ENCODE measurements at regions not wholly inside any gene's neighbourhood (a gene's known extent, or its start where the extent isn't known, plus 50 kb on each side); places are given as distances from the start of the nearest gene placed in this dataset.

DNA sequence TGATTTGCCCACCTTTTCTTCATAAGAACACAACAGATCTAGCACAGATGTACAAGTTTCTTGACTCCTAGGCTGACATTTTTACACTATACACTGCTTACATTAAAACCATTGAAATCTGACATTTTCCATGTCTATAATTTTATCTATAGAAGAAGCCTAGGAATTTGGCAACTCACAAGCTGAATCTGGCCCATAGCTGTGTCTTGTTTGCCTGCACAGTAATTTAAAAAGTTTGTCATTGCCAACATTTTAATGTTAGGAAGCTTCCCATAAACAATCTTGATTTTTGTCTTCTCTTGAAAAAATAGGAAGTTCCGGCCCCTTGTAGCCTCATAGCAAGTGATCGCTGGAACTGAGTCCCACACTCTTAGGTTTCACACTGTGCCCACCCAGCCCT, 394.6 kb upstream of the AZI2 start:
- no peak for DNase-seq

DNA sequence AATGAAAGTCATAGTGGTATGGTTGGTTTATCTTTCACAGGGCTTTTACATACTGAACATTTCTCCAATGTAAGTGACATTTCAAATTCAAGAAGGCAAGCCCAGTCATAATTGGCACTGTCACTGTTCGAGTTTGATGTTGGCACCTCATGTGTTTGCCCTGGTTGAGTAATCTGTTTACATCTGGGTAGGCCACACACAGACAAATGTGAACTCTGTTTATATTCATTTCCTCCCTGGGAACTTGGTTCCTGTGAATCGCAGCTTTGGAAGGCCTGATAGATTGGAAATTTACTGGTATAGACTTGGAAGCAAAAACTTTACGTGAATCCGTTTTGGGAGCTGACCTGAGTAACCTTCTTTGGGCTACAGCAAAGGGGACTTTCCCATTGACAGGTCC, 395.2 kb upstream of the AZI2 start:
- DNase-seq, result no peak

DNA sequence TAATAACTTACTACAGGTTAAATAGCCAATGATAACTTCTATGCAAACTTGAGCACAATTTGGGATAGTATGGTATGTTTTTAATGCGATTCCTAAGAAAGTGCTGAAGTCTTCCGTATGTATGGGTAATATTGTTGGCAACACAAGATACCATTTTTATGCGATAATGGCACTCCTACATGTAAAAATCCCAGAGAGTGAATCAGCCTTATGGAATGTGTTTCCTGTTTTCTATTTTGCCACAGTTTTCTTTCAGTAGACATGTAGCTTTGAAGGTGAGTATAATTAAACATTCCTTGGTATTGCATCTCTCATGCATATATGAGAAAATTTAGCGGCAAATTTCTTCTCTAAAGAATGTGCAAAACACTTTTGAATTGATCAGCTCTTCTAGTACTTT, 396.8 kb upstream of the AZI2 start:
- DNase-seq, result no peak

DNA sequence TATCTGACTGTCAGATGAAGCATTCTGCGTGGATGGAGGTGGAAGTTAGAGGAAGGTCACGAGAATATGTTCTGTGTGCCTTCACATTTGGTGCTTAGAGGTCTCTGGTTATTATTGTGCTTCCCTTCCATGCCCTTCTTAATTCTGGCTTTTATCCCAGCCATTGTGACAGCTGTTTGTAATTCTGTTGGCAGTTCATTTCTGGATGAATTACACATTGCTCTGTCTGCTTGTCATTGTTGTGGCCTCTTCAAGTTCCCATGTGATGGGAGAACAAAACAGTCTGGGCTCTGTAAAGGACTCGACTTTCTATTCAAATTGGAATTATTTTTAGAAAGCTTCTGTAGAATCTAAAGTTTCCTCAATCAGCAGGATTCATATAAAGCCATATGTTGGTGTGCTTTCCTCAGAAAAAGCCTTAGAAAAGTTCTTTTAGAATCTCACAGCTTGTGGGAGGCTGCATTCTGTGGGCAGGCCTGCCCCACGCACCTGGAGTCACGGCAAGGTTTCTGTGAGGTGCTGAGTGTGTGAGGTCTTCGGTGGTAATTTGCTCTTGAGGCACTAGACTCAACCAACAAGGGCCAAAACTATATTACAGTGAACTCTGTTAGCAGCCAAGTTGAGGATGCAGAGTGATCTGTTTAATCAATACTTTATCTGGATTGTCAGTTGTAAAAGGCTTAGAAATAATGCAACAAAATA, 397.4 kb upstream of the AZI2 start:
- no peak for DNase-seq

DNA sequence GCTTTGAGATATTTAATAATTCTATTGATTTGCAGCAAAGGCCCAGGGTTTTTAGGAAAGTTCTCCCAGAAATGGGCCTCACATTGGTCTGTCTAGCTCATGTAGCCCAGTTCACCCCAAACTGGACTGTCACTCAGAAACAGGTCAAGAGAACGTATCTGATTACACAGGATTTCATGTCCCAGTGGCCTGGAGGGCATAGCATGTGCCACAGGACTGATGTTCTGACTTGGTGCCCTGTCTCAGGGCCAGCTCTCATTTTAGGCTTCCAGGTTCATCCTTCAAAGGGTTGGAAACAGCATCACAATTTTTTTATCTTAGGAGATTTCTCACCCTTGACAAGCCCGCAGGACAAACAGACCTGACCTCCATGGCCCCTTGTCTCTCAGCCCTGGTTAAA, 398.4 kb upstream of the AZI2 start:
- no peak for DNase-seq

DNA sequence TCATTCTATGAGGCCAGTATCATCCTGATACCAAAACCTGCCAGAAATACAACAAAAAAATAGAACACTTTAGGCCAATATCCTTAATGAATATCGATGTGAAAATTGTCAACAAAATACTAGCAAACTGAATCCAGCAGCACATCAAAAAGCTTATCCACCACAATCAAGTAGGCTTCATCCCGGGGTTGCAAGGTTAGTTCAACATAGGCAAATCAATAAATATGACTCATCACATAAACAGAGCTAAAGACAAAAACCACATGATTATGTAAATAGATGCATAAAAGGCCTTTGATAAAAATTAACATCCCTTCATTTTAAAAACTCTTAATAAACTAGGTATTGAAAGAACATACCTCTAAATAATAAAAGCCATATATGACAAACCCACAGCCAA, 403.2 kb upstream of the AZI2 start:
- DNase-seq, result no peak

DNA sequence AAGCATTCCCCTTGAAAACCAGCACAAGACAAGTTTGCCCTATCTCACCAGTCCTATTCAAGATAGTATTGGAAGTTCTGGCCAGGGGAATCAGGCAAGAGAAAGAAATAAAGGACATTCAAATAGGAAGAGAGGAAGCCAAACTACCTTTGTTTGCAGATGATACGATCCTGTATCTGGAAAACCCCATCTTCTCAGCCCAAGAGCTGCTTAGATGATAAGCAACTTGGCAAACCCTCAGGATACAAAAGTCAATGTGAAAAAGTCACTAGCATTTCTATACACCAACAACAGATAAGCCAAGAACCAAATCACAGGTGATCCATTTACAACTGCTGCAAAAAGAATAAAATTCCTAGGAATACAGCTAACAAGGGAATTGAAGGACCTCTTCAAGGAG, 403.7 kb upstream of the AZI2 start:
- no peak for DNase-seq

DNA sequence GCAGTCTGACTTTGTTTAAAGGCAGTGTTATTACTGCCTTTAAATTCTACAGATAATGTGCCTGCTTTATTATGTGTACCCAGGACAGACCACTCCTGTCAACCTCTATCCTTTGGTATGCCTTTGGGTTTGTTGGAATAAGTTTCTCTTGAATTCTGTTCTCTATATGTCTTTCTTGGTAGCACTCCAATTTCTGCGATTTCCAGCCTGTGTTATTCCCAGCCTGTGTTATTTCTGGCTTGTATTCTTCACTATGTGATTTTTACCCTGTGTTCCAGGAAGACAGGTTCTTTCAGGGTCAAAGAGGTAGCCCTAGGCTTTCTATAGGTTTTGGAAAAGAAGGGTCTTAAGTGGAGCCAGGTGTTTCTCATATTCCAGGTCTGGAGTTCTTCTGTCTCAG, 407.4 kb upstream of the AZI2 start:
- DNase-seq, result no peak

DNA sequence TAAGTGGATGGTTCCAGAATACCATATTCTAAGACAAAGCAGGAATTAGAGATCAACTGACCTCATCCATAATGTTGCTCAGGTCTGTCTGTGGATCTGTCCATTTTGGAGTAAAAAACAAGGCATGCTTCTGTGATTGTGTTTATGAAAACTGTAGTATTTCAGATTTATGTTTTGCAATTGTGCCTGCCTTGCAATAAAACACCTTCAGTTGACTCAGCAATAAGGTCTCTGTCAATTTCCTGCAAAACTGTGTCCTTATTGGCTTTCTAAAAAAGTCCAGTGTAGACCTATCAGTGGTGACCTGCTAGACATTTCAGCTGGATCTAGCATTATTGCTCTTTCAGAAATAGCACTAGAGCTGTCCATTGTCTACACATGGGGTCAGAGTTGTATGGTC, 409.5 kb upstream of the AZI2 start:
- no peak for DNase-seq

DNA sequence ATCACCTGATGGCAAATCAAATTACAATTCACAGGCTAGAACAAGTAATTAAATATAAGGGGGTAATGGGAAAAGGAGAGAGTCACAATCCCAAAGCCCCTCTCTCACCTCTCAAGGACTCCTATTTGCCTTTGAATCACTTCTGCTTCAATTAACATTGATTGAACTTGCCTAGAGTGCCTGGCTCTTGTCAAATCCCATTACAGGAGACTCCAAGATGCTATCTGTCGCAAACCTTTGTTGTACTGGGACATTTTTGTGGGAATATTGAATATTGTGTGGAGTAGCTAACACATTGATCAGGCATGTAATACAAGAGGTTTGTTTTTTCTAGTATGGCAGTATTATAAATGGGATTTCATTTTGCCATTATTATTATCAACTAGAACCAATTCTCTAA, 412.8 kb upstream of the AZI2 start:
- no peak for DNase-seq

DNA sequence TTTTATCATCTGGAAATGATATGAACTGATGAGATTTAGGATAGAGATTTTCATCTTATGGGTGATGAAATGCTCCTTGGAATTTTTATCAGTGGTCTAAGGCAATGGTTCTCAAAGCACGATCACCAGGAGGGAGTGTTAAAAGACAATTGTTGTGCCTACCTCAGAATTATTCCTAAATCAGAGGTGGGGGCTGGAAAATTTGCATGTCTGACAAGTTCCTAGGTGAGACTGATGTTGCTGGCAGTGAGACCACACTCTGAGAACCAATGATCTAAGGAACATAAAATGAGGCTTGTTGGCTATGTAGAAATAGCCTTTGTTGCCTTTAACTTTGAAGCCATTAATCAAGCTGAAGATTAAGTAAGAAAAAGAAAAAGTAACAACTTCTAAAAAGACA, 416.6 kb upstream of the AZI2 start:
- DNase-seq, result no peak

DNA sequence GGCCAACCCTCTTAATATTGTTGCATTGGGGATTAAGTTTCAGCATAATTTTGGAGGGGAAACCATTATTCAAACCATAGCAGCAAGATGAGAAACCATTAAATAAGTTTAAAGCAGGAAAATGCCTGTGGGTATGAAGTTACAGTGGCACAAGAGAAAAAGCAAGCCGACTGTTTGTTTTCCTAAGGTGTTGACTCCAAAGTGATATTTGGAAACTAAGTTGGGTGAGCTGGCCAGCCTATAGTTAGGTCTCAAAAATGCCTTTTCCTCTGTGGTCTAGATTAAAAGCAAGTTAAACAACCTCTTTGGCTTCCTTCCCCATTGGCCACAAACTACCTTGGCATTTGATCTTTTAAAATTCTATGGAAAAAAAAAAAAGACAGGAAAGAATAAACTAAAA, 419.8 kb upstream of the AZI2 start:
- DNase-seq, result no peak

DNA sequence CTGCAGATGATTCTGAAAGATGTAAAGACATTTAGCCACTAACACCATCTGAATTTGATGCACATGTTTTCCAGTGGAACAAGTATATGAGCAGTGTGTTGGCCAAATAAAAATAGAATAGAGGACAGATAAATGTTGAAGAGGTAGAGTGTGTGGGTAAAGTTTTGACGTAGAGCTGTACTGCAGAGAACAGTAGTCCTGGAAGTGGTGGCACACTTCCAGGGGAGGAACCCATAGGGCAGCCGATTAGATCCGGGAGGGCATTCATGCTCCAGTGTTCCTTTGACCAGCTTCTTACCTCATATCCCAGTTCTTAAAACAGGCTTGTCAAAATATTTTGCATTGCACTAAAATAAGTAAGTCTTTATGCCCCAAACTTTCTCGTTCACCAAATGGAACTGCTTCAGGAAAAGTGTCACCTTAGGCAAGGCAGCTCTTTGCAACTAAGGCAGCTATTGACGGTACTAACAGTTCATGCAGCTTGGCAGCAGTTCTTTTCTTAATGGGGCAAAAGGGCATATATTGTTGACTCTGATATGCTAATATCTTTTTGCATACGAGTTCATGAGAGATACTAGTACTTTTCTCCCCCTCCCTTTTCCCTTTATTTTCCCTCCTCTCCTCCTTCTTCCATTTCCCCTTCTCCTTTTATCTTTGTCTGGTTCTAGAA, 429.3 kb upstream of the AZI2 start:
- no peak for DNase-seq

DNA sequence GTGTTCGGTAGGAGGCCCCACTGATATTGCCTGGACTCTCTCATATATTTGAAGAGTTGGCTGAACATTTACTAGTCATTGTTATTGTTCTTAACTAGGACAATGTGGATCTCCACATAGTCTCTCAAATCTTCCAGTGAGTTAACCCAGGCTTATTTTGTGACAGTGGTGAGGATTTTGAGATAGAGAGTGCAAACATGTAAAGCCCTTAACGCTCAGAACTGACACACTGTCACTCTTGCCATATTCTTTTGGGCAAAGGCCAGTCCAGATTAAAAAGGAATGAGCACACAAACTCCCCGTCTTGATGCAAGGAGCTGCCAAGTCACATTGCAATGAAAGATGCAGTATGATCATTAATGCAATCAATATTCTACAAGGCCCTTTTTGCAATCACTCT, 431.9 kb upstream of the AZI2 start:
- no peak for DNase-seq

DNA sequence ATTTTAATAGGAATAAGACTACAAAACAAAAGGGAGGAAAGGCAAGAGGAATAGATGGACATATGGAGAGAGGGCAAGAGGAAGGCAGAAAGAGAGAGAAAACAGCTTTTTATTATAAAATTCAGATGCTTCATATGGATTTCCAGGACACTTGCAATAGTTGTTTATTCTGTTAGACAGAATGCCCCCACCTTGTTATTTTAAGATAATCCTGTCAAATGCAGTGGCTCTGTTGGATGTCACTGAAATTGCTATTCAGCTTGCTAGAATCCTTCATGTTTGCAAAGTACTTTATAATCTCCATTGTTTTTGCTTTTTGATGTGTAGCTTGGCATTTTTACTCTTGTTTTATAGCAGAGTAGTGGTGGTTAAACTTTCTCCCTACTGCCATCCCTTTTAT, 432.4 kb upstream of the AZI2 start:
- no peak for DNase-seq

DNA sequence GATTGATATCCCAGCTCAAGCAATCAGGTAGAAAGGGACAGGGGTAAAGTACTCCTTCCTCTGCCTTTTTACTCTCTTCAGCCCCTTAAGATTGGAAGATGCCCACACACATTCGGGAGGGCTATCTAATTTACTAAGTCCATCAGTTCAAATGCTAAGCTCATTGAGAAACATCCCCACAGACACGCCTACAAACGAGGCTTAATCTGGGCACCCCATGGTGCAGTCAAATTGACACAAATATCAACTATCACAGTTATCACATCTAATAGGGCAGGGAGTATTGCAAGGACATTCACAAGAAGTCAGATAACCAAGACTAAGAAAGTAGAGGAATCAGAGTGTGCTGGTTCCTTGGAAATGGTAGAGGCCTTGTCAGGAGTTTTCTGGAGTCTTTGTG, 437.8 kb upstream of the AZI2 start:
- DNase-seq, result no peak

DNA sequence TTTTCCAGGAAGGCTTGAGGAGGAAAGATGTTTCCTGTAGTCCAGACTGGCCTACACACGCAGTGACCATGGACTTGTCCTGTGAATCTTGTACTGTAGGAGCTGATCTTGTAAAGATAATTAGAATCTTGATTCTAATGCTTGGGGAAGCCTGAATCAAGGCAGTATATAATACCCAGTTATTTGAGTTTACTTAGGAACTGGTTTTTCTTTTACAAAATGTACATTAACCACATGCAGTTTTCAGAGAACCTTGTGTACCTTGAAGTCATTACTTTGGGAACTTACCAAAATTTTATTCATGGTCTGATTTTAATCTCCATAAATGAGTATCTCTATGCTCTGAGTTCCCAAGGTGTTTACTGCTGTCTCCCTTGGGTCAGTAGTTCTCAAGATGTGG, 439.9 kb upstream of the AZI2 start:
- DNase-seq, result no peak

DNA sequence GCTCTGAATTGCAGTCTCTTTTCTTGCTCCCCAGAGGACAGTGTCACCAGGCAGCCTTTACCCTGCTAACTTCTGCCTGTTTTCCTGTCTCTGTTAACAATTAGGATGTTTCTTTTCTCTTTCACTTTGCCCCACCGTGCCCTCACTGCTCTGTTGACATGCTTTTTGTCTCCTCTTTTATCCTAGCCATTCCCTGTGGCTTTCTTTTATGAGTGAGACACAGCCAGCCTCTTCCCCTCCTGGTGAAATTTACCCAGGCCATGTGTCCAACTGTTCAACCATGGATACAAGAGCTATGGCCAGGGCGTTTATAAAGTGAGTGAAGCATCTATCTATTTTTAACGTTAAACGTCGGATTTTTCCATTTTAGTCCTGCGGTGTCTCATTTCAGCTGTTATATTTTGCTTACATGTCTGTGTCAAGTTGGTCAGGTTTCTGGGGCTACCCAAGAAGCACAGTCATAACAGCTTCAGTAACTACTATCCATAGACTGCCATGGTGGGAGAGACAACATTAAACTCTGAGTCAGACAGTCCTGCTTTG, 443.2 kb upstream of the AZI2 start:
- DNase-seq, result no peak

DNA sequence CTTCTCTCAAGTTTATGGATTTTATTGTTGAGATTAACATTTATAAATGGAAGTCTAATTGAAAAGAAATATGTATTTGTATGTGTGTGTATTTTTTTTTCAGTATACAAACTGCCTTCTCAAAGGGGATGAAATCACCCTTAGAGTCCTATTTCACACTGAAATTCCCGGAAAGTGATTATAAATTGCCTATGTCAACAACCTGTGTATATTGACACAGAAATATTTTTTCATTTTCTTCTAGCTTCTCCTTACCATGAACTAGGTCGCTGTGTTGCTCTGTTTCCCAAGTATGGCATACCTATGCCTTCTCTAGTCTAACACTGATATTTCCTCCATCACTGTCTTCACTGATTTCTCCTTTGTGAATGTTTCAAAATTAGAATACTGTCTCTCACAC, 444.0 kb upstream of the AZI2 start:
- DNase-seq, result no peak

DNA sequence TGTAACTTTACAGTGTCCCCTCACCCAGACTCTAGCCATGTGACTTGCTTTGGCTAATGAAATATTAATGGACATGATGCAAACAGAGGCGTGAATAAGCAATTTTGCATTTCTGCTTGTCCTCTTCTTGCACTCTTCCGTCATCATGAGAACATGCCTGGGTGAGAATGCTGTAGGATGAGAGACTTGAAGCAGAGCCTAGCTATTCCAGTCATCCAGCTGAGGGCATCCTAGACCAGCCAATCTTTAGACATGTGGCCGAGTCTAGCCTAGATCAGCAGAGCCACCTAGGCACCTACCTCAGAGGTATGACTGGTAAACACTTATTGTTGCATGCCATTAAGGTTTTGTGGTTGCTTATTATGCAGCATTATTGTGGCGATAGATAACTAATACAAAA, 450.5 kb upstream of the AZI2 start:
- no peak for DNase-seq

DNA sequence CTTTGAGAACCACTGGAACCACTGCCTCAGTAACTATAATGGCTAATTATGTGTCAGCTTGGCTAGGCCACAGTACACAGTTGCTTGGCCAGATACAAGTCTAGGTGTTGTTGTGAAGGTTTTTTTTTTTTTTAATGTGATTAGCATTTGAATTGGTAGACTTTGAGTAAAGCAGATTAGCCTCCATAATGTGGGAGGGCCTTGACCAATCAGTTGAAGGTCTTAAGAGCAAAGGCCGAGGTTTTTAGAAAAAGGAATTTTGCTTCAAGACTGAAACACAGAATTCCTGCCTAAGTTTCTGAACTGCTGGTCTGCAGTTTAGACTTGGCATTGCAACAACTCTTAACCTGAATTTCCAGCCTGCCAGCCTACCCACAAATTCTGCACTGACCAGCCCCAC, 451.6 kb upstream of the AZI2 start:
- DNase-seq, result no peak

DNA sequence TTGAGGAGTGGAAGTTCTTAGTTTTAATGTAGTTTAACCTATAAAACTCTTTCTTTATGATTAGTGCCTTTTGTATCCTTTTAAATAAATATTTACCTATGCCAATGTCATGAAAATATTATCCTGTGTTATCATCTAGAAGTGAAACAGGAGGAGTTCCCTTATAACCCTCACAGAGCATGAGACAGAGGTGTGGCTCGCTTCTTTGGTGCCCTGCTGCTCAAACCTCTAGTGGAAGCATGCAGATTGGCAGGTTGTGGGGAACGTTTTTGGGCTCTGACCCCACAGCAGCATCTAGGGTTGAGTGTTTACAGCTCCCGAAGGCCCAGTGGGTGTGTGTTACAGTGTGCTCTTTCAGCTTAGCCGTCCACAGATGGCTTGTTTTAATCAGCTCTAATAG, 459.4 kb upstream of the AZI2 start:
- DNase-seq, result no peak

DNA sequence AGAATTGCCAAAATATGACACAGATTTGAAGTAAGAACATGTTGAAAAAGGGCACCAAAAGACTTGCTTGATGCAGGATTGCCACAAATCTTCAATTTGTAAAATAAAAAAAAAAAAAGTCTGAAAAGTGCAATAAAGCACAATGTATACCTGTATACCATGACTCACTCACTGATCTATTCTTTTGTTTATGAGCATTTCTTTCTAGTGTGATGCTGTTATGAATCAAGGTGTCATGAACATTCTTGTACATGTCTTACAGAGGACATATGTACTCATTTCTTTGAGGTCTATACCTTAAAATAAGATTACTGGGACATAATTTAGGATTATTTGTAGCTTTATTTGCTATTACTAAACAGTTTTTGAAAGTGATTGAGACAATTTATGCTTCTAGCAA, 464.9 kb upstream of the RBMS3 start:
- no peak for DNase-seq

DNA sequence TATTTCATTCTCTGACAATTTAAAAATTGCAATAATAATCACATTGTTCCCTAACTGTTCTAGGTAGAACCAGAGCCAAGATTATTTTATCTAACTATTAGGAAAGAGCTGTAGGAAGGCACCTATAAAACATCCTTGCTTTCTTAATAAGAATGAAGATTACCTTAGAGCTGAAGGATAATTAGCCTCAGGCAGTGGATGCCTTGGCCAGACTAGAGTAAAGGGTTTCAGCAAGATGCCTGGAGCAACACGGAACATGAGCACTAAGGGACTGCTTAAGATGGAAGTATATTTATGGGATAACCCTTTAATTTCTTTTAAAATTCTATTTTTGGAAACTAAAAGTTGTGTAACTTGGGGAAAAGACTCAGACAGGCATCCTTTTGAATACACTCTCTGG, 456.6 kb upstream of the RBMS3 start:
- DNase-seq, result no peak

DNA sequence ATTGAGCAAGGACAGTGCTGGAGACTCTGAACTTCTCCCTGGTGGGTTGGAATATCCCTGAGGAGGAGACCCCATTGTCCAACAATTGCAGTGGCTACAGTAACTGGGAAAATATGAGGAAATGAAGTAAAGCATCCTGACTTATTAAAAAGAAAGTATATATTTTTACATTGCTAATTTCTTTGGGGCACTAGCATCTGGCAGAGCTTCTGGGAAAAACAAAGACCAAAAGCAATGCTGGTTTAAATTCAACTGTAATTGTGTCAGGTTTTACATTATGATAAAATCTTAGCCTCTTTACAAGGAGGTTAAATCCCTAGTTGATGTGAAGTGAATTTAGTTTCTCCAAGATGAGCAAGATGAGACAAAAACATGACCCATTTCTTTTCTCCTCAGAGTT, 454.0 kb upstream of the RBMS3 start:
- DNase-seq, result no peak
